Activated CD4-positive, alpha-beta T cell treated with anti-CD3 and anti-CD28 coated beads for 48 hours (primary cell): ENCODE measurements at regions not wholly inside any gene's neighbourhood (a gene's known extent, or its start where the extent isn't known, plus 50 kb on each side); places are given as distances from the start of the nearest gene placed in this dataset.
"Not testable (repeated sequence)": the region's sequence is repeated elsewhere in the genome, so short reads cannot be mapped to it uniquely, and the experiment has no call there.

Experiments
- DNase-seq: peaks from one replicate; pipeline ENCODE4 v3.0.0-alpha.2; 2020

DNA sequence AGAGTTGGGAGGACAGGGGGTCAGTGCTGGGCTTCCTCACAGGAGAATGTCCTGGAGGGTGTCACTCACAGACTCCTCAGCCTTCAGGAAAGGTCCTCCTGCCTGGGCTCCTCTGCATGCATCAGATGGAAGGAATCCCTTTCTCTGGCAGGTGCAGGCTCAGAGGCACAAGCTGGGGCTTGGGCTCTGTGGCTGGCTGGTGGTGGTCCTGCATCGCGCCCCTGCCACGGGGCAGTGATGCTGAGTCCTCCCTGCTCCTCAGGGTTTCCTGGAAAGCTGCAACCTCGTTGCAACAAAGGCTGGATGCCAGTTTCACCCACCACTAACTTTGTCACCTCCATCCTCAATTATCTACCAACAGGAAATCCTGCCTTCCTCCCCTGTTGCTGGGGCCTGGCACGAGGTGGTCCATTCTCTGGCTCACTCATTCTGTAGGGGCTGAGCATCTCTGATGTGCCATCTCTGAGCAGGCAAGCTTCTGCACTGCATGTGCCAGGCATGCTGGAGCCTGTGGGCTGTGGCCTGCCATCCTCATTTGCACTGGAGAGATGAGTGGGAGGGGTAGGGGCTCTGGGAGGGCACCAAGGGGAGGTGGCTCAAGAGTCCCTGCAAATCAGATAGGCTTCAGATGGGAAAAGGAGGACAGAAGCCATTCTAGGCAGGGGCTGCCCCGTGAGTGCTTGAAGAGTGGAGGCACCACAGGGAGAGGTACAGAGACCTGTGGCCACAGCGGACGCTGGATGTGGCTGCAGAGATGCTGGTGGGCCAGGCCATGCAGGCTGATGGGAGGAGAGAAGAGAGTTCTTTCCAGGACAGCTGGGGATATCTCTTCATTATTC lies 272.6 kb upstream of the HS6ST1 start:
- DNase-seq = no peak

- DNase-seq = no peak
These were observed 273.5 kb upstream of the HS6ST1 start for GRCh38 chr2:128591861-128592822.

DNA sequence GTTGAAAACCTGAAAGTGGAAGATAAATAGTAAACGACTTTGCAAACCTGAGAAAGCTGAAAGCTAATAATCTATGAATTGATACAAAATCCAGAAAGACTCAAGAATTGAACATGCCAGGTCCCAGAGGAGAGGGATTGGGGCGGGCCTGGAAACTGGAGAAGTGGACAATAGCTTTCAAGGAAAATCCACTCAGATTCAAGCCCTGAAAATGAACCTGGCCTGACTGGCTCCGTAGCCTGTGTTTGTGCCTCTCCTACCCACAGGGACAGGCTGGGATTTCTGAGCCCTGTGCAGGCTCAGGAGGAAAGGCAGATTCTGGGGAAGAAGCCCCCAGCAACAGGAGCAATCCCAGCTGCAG lies 274.8 kb upstream of the HS6ST1 start:
- DNase-seq = no peak

GRCh38 chr2:128593879-128594650 lies 275.4 kb upstream of the HS6ST1 start:
- DNase-seq = no peak

DNA sequence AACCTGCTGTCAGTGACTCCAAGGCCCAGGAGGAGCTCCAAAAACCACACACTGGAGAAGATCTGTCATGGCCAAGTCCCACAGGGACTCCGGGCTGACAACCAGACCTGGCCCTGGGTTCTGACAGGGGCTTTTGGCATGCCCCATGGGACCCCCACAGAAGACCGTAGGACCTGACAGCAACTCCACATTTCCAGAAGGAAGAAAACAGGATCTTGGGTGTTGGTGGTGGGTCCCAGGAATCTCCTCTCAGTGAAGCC lies 275.9 kb upstream of the HS6ST1 start:
- no peak for DNase-seq

DNA sequence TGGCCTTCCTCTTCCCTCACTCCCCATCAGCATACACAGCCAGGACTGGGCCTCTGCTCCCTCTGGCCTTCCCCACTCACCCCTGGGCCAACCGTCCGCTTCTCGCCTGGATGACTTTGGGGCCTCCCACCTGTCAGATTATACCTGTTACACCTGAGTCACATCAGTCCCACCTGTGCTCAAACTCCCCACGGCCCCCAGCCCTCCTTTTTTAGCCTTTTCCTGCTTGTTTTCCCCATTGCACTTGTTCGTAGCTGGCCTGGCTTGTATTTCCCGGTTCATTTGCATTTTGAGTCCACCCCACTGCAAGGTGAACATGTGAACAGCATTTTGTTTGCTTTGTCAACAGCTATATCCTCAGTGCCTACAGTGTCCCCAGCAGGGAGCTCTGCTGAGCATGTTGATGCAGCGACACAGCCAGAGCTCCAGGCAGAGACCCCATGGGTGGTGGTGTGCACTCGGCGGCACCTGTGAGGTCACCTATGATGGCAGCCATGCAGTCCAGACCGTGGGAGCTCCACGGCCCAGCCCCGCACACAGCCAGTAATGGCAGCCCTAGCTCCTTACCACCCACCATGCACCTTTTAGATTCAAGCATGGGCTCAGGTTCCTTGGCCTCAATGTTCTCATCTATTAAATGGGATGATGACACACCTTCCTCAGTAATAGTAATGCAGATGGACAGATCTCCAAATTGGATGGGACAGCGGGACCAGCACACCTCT lies 276.4 kb upstream of the HS6ST1 start:
- DNase-seq = no peak

- no peak for DNase-seq
These were observed 277.2 kb upstream of the HS6ST1 start for GRCh38 chr2:128595763-128596395.

DNA sequence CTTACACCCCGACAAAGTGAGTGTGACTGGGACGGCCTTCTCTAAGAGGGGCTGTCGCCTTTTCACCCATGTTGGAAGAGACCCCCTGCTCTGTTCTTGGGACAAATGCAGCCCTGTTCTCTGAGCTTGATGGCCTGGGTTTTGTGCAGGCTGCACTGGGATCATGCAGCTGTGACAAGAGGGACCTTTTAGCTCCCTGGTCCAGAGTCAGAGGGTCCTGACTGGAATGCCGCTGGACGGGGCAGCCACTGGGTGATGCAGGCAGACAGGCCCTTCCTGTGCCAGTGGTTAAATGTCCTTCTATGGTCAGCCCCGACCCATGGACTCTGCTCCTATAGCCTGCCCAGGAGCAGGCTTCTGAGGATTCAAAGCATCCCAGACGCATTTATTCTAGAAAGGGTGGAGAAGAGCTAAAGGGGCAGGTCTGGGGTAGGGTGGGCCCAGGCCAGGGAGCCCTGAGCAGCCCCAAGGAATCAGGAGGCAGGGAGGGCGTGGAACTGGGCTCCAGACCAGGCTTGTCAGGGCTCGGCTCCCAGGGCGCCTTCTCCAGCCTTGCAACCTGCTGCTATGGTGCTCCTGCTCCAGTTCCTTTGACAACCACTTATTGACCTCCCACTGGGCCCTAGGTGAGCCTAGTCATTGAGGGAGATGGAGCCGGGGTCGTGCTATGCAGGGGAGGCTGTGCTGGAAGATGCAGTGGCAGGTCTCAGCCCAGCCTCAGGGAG lies 277.9 kb upstream of the HS6ST1 start:
- no peak for DNase-seq

DNA sequence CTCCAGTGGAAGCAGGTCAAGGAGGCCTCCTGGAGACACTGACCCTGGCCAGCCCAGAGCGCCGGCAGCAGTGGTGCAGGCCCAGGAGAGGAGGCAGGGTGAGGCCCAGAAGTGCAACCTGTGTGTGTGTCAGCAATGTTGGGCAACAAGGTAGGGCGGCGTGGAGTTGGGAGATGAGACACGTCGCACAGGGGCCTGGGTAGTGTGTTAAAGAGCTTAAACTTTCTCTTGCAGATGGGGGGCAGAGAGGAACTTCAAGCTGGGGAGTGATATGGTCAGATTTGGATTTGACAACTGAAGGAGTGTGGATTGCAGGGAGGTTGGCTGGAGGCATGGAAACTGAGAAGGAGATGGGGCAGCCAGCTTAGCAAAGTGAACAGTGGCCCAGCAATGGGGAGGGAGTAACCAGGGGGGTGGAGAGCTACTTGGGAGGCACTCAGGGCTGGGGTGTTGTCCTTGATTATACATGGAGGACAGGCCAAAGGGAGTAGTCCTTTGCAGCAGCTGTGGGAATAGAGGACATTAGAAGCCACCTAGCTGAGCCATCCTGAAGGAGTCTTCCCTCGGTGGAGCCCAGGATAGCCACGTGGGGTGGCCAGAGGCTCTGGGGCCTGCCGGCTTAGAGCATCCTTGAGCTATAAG lies 278.6 kb upstream of the HS6ST1 start:
- no peak for DNase-seq

DNA sequence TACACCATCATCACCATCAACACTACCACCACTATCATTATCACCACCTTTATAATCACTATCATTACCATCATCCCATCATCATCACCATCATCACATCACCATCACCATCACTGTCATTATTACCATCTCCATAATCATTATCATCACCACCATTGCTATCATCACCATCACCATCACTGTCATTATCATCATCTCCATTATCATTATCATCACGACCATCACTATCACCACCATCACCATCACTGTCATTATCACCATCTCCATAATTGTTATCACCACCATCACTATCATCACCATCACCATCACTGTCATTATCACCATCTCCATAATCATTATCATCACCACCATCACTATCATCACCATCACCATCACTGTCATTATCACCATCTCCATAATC lies 279.6 kb upstream of the HS6ST1 start:
- DNase-seq = not testable (repeated sequence)

GRCh38 chr2:128598862-128599441 lies 280.3 kb upstream of the HS6ST1 start:
- no peak for DNase-seq

- no peak for DNase-seq
These were observed 281.0 kb upstream of the HS6ST1 start for GRCh38 chr2:128599700-128600099.

DNA sequence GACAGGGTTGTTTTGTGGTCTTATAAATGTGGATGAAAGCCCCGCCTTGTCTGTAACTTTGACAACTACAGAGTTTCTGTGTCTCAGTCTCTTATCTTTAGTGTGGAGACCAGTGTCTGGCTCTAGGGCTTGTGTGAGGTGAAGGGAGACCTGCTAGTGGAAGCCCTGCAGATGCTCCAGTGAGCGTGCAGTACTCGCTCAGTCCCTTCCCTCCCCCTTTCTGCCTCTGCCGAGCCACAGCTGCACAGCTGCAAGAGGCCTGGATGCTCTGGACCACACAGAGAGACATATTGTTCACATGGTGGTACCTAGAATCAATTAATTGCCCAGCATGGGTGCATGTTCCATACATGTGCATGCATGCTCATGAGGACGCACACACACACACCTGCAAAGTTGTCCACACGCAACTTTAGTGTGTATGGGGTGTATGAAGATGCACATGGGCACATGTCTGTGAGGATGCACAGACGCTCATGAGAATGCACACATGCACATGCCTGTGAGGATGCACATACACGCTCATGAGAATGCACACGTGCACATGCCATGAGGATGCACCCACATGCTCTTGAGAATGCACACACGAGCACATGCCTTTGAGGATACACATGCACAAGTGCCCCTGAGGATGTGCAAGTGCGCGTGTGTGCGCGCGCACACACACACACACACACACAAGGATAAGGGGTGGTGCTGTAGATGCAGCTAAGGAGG lies 282.1 kb upstream of the HS6ST1 start:
- no peak for DNase-seq

- no peak for DNase-seq
These were observed 282.8 kb upstream of the HS6ST1 start for GRCh38 chr2:128601298-128602037.

DNA sequence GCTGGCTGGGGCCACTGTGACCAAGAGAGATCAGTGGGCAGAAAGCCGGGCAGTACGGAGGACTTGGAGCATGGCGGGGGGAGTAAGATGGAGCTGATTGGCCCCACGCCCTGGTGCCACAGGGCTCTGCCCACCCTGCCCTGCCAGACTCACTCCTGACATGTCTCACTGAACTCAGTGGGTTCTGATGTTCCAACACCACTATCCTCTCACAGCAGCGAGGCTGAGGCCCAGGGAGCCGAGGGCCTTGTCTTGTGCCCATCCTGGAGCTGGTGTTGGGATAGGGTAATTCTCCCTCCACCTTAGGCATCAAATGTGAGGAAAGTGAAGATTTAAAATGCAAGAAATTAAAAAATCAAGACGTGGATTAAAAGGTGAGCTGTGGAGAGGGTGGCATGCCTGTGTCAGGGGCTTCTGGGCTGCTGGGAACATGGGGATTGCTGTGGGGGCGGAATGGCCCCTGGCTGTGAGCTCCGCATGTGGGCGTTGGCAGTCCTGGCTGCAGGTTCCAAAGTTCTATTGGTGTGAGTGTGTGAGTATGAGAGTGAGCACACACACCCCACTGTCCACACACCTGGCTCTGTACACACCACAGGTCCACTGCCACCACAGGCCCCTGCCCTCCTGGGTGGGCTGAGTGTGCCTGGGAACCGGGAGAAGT lies 283.5 kb upstream of the HS6ST1 start:
- no peak for DNase-seq

- DNase-seq = no peak
These were observed 284.0 kb upstream of the HS6ST1 start for GRCh38 chr2:128602699-128603101.

- no peak for DNase-seq
These were observed 284.8 kb upstream of the HS6ST1 start for GRCh38 chr2:128603411-128603924.

DNA sequence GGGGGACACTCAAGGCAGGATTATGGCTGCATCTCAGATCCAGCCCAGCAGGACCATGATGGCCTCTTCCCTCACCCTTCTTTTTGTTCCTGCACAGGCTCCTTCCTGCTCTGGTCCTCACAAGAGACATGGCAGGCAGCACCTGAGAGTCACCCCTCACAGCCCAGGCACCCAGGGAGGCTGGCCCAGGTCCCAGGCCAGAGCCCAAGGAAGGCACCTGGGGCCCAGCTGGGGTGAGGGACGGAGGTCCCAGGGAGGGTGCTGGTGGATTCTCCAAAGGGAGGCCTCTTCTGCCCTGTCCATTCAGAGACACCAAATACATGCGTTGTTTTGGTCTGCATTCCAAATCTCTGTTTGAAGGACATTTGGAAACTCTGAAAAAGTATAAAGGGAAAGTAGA lies 285.4 kb upstream of the HS6ST1 start:
- DNase-seq = no peak
